ENCODE measurements at regions not wholly inside any gene's neighbourhood (a gene's known extent, or its start where the extent isn't known, plus 50 kb on each side); places are given as distances from the start of the nearest gene placed in this dataset.

GRCh38 chr13:22201375-22201925, 530.6 kb downstream of the FGF9 start:
- no peaks in the 10 kb centered on the region for H3K4me1 ChIP-seq (ENCODE audit: control insufficient read depth, insufficient read depth, low read length, unreplicated experiment)
- H3K79me2 ChIP-seq (ENCODE audit: control insufficient read depth, insufficient read depth, low read length, unreplicated experiment), result no peaks in the 10 kb centered on the region
- H2AFZ ChIP-seq (ENCODE audit: low read length, unreplicated experiment), result no peak overlapping the region
- H3K27ac ChIP-seq (ENCODE audit: low read depth, low read length), result no peak overlapping the region
- no peaks in the 10 kb centered on the region for H3K36me3 ChIP-seq (ENCODE audit: insufficient read depth, low read length)
- no peaks in the 10 kb centered on the region for H3K27me3 ChIP-seq (ENCODE audit: insufficient read depth, low read length)
- no peak overlapping the region for H3K4me3 ChIP-seq (ENCODE audit: low read depth, low read length)

- no peak overlapping the region for H3K27ac ChIP-seq (ENCODE audit: low read depth, low read length)
- H3K4me3 ChIP-seq (ENCODE audit: low read depth, low read length), result no peak overlapping the region
- H2AFZ ChIP-seq (ENCODE audit: low read length, unreplicated experiment), result no peak overlapping the region
- no peaks in the 10 kb centered on the region for H3K79me2 ChIP-seq (ENCODE audit: control insufficient read depth, insufficient read depth, low read length, unreplicated experiment)
- H3K27me3 ChIP-seq (ENCODE audit: insufficient read depth, low read length), result no peaks in the 10 kb centered on the region
- H3K4me1 ChIP-seq (ENCODE audit: control insufficient read depth, insufficient read depth, low read length, unreplicated experiment), result no peaks in the 10 kb centered on the region
- no peaks in the 10 kb centered on the region for H3K36me3 ChIP-seq (ENCODE audit: insufficient read depth, low read length)
Observed at GRCh38 chr13:22210134-22210930, 539.5 kb downstream of the FGF9 start.

- Histone ChIP-seq H3K4me3 (ENCODE audit: low read depth, low read length) (no peak overlapping the region), H3K27me3 (ENCODE audit: insufficient read depth, low read length) (no peaks in the 10 kb centered on the region), H2AFZ (ENCODE audit: low read length, unreplicated experiment) (no peak overlapping the region), H3K79me2 (ENCODE audit: control insufficient read depth, insufficient read depth, low read length, unreplicated experiment) (no peaks in the 10 kb centered on the region), H3K27ac (ENCODE audit: low read depth, low read length) (no peak overlapping the region), H3K4me1 (ENCODE audit: control insufficient read depth, insufficient read depth, low read length, unreplicated experiment) (no peaks in the 10 kb centered on the region), H3K36me3 (ENCODE audit: insufficient read depth, low read length) (no peaks in the 10 kb centered on the region)
Observed at GRCh38 chr13:22211876-22212275, 541.0 kb downstream of the FGF9 start.

- Histone ChIP-seq H3K36me3 (ENCODE audit: insufficient read depth, low read length) (no peaks in the 10 kb centered on the region), H3K27me3 (ENCODE audit: insufficient read depth, low read length) (no peaks in the 10 kb centered on the region), H3K4me1 (ENCODE audit: control insufficient read depth, insufficient read depth, low read length, unreplicated experiment) (no peaks in the 10 kb centered on the region), H3K27ac (ENCODE audit: low read depth, low read length) (no peak overlapping the region), H3K4me3 (ENCODE audit: low read depth, low read length) (no peak overlapping the region), H2AFZ (ENCODE audit: low read length, unreplicated experiment) (no peak overlapping the region), H3K79me2 (ENCODE audit: control insufficient read depth, insufficient read depth, low read length, unreplicated experiment) (no peaks in the 10 kb centered on the region)
Observed at GRCh38 chr13:22212576-22212975, 541.7 kb downstream of the FGF9 start.

GRCh38 chr13:22214184-22214583, 543.3 kb downstream of the FGF9 start:
- H3K27ac ChIP-seq (ENCODE audit: low read depth, low read length), result no peak overlapping the region
- no peaks in the 10 kb centered on the region for H3K4me1 ChIP-seq (ENCODE audit: control insufficient read depth, insufficient read depth, low read length, unreplicated experiment)
- H3K36me3 ChIP-seq (ENCODE audit: insufficient read depth, low read length), result no peaks in the 10 kb centered on the region
- H3K4me3 ChIP-seq (ENCODE audit: low read depth, low read length), result no peak overlapping the region
- H3K27me3 ChIP-seq (ENCODE audit: insufficient read depth, low read length), result no peaks in the 10 kb centered on the region
- no peaks in the 10 kb centered on the region for H3K79me2 ChIP-seq (ENCODE audit: control insufficient read depth, insufficient read depth, low read length, unreplicated experiment)
- no peak overlapping the region for H2AFZ ChIP-seq (ENCODE audit: low read length, unreplicated experiment)

GRCh38 chr13:22218797-22219196, 547.9 kb downstream of the FGF9 start:
- Histone ChIP-seq H3K4me3 (ENCODE audit: low read depth, low read length) (no peak overlapping the region), H3K4me1 (ENCODE audit: control insufficient read depth, insufficient read depth, low read length, unreplicated experiment) (no peaks in the 10 kb centered on the region), H3K27ac (ENCODE audit: low read depth, low read length) (no peak overlapping the region), H3K27me3 (ENCODE audit: insufficient read depth, low read length) (no peaks in the 10 kb centered on the region), H3K79me2 (ENCODE audit: control insufficient read depth, insufficient read depth, low read length, unreplicated experiment) (no peaks in the 10 kb centered on the region), H2AFZ (ENCODE audit: low read length, unreplicated experiment) (no peak overlapping the region), H3K36me3 (ENCODE audit: insufficient read depth, low read length) (no peaks in the 10 kb centered on the region)

- Histone ChIP-seq H3K36me3 (ENCODE audit: insufficient read depth, low read length) (no peaks in the 10 kb centered on the region), H3K79me2 (ENCODE audit: control insufficient read depth, insufficient read depth, low read length, unreplicated experiment) (no peaks in the 10 kb centered on the region), H3K27me3 (ENCODE audit: insufficient read depth, low read length) (no peaks in the 10 kb centered on the region), H3K4me3 (ENCODE audit: low read depth, low read length) (no peak overlapping the region), H2AFZ (ENCODE audit: low read length, unreplicated experiment) (no peak overlapping the region), H3K27ac (ENCODE audit: low read depth, low read length) (no peak overlapping the region), H3K4me1 (ENCODE audit: control insufficient read depth, insufficient read depth, low read length, unreplicated experiment) (no peaks in the 10 kb centered on the region)
Observed at GRCh38 chr13:22219709-22220108, 548.8 kb downstream of the FGF9 start.

- no peaks in the 10 kb centered on the region for H3K27me3 ChIP-seq (ENCODE audit: insufficient read depth, low read length)
- no peak overlapping the region for H3K27ac ChIP-seq (ENCODE audit: low read depth, low read length)
- H3K4me3 ChIP-seq (ENCODE audit: low read depth, low read length), result no peak overlapping the region
- no peak overlapping the region for H2AFZ ChIP-seq (ENCODE audit: low read length, unreplicated experiment)
- no peaks in the 10 kb centered on the region for H3K4me1 ChIP-seq (ENCODE audit: control insufficient read depth, insufficient read depth, low read length, unreplicated experiment)
- no peaks in the 10 kb centered on the region for H3K36me3 ChIP-seq (ENCODE audit: insufficient read depth, low read length)
- H3K79me2 ChIP-seq (ENCODE audit: control insufficient read depth, insufficient read depth, low read length, unreplicated experiment), result no peaks in the 10 kb centered on the region
Observed at GRCh38 chr13:22220151-22221135, 549.6 kb downstream of the FGF9 start.

- H3K4me1 ChIP-seq (ENCODE audit: control insufficient read depth, insufficient read depth, low read length, unreplicated experiment), result no peaks in the 10 kb centered on the region
- H2AFZ ChIP-seq (ENCODE audit: low read length, unreplicated experiment), result no peak overlapping the region
- no peaks in the 10 kb centered on the region for H3K36me3 ChIP-seq (ENCODE audit: insufficient read depth, low read length)
- no peak overlapping the region for H3K4me3 ChIP-seq (ENCODE audit: low read depth, low read length)
- H3K79me2 ChIP-seq (ENCODE audit: control insufficient read depth, insufficient read depth, low read length, unreplicated experiment), result no peaks in the 10 kb centered on the region
- no peak overlapping the region for H3K27ac ChIP-seq (ENCODE audit: low read depth, low read length)
- H3K27me3 ChIP-seq (ENCODE audit: insufficient read depth, low read length), result no peaks in the 10 kb centered on the region
Observed at GRCh38 chr13:22223411-22223810, 552.5 kb downstream of the FGF9 start.

- Histone ChIP-seq H3K36me3 (ENCODE audit: insufficient read depth, low read length) (no peaks in the 10 kb centered on the region), H3K79me2 (ENCODE audit: control insufficient read depth, insufficient read depth, low read length, unreplicated experiment) (no peaks in the 10 kb centered on the region), H2AFZ (ENCODE audit: low read length, unreplicated experiment) (no peak overlapping the region), H3K4me1 (ENCODE audit: control insufficient read depth, insufficient read depth, low read length, unreplicated experiment) (no peaks in the 10 kb centered on the region), H3K4me3 (ENCODE audit: low read depth, low read length) (no peak overlapping the region), H3K27me3 (ENCODE audit: insufficient read depth, low read length) (no peaks in the 10 kb centered on the region), H3K27ac (ENCODE audit: low read depth, low read length) (no peak overlapping the region)
Observed at GRCh38 chr13:22226086-22226485, 555.2 kb downstream of the FGF9 start.
